OCI-LY7 (cell line): ENCODE measurements at regions not wholly inside any gene's neighbourhood (a gene's known extent, or its start where the extent isn't known, plus 50 kb on each side); places are given as distances from the start of the nearest gene placed in this dataset.

ENCODE experiments used
- BruUV-seq: library from RNA; stranded (reverse); fragments of 400-500 nt; replicated peaks from 2 replicates; lab custom pipeline; 2021; lab: Mats Ljungman, UMichigan
- CTCF ChIA-PET: fragments of 300-600 bp; sonication (Branson Sonifier 250); formaldehyde crosslinking; loops from one replicate; lab custom pipeline; 2022; ENCODE audit warnings: antibody characterized with exemption; ENCODE audit not compliant: unreplicated experiment; lab: Charles Lee
- POLR2A ChIA-PET: fragments of 300-600 bp; sonication (Branson Sonifier 250); formaldehyde crosslinking; loops from one replicate; lab custom pipeline; 2022; ENCODE audit warnings: antibody characterized with exemption; lab: Charles Lee
- DNase-seq: peaks from one replicate; pipeline ENCODE4 v3.0.0-alpha.2; 2015; ENCODE audit warnings: low spot score
- H2AFZ ChIP-seq: fragments of 200-600 bp; sonication (generic), shearing (Covaris generic); 2 replicates; pipeline ENCODE4 v1.6.1; 2014; ENCODE audit warnings: mild to moderate bottlenecking, antibody characterized with exemption, low read length, moderate library complexity
- H3K27ac ChIP-seq: fragments of 200-600 bp; sonication (generic); 2 replicates; pipeline ENCODE4 v1.5.1; 2014; ENCODE audit warnings: mixed run types, low read depth, mild to moderate bottlenecking, moderate library complexity, low read length, inconsistent platforms; ENCODE audit not compliant: poor library complexity, severe bottlenecking
- H3K36me3 ChIP-seq: fragments of 200-600 bp; sonication (generic); 2 replicates; pipeline ENCODE4 v1.6.1; 2014; ENCODE audit warnings: mild to moderate bottlenecking, antibody characterized with exemption, low read length, moderate library complexity, mixed read lengths; ENCODE audit not compliant: insufficient read depth
- H3K4me1 ChIP-seq: fragments of 200-600 bp; sonication (generic); 2 replicates; pipeline ENCODE4 v1.5.1; 2014; ENCODE audit warnings: mild to moderate bottlenecking, low read length; ENCODE audit not compliant: insufficient read depth, poor library complexity, severe bottlenecking
- H3K4me2 ChIP-seq: fragments of 200-600 bp; sonication (generic); 2 replicates; pipeline ENCODE4 v1.6.1; 2014; ENCODE audit warnings: mild to moderate bottlenecking, low read length
- H3K4me3 ChIP-seq: fragments of 200-600 bp; sonication (generic); 2 replicates; pipeline ENCODE4 v1.5.1; 2014; ENCODE audit warnings: mild to moderate bottlenecking, low read depth, low read length; ENCODE audit not compliant: poor library complexity, severe bottlenecking
- H3K79me2 ChIP-seq: fragments of 200-600 bp; sonication (generic); 2 replicates; pipeline ENCODE4 v1.6.1; 2016; ENCODE audit warnings: low read depth, mild to moderate bottlenecking, low read length, moderate library complexity, mixed read lengths; ENCODE audit not compliant: insufficient read depth
- H3K9me2 ChIP-seq: fragments of 200-600 bp; sonication (generic); 2 replicates; pipeline ENCODE4 v1.6.1; 2016; ENCODE audit warnings: mild to moderate bottlenecking, low read length, mixed read lengths; ENCODE audit not compliant: insufficient read depth
- H3K9me3 ChIP-seq: fragments of 200-600 bp; sonication (generic); 2 replicates; pipeline ENCODE4 v1.6.1; 2014; ENCODE audit warnings: mild to moderate bottlenecking, mixed run types, low read length, mixed read lengths
- H4K20me1 ChIP-seq: fragments of 200-600 bp; sonication (generic); 2 replicates; pipeline ENCODE4 v1.6.1; 2014; ENCODE audit warnings: mild to moderate bottlenecking, antibody characterized with exemption, low read length, moderate library complexity, mixed read lengths; ENCODE audit not compliant: insufficient read depth
- EZH2phosphoT487 ChIP-seq: fragments of 200-600 bp; sonication (generic); IDR thresholded peaks from 2 replicates; pipeline ENCODE4 v1.6.1; 2018; ENCODE audit warnings: low read depth, borderline replicate concordance, mild to moderate bottlenecking, mixed run types, antibody characterized with exemption, low read length, moderate library complexity, mixed read lengths
- intact Hi-C: fragments of 100-400 bp; cut with micrococcal nuclease; formaldehyde crosslinking; loops from one replicate; pipeline ENCODE4 v1.10.0; 2022; ENCODE audit not compliant: unreplicated experiment
- TF ChIP-seq, protein P1 (sequence below): fragments of 200-600 bp; sonication (generic); conservative IDR thresholded peaks from 2 replicates; pipeline ENCODE4 v1.5.1; 2014; ENCODE audit warnings: mild to moderate bottlenecking, antibody characterized with exemption, low read length, moderate library complexity, mixed read lengths

DNA sequence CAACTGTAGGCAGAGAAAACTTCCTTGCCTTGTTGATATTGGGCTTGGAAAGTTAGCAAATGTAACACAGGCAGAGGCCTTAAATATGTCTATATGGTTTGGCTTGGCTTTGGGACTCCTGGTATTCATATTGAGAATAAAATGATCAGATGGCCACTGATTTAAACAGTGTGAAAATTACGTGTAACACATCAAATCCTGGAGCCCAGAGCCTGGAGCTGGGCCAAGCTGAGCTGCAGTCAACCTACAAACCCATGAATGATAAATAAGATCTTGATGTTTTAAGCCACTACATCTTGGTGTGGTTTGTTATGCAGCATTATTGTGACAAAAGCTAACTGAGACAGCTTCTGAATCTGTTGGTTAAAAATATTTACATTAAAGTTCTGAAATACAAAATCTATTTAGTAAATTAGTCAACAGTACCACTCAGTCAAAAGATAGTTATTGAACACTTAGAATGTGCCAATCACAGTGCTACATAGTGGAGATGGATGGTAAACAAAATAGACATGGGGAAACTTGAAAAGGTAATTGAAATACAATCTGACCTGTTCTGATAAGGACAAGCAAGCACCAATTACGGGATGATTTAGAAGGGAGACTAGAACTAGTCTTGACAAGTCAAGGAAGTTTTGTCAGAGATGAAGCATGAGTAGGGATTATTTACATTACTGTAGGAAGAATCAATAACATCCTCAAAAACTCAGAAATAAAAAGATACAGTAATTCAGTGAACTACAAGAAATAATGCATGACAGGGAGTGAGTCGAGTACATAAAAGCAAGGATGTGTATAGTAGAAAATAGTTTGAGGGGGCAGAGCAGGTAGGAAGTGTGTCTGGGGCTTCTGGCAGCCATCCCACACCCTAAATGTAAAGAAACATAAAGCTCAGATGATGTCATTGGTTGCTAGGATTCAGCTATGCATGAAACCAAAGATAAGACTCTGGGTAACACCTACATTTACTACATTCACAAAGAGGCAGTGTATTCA lies 157.7 kb downstream of the HNMT start:
- ChIA-PET CTCF (no interaction called here), POLR2A (interaction anchor here (0.7 kb wide), 1 partner anchor 350 kb away, joined by 3 read pairs; no protein-coding TSS in a partner anchor)
- H3K9me2 ChIP-seq = no peaks in the 10 kb centered on the region
- no peak for TF ChIP-seq EZH2phosphoT487
- TF ChIP-seq, protein P1, sequence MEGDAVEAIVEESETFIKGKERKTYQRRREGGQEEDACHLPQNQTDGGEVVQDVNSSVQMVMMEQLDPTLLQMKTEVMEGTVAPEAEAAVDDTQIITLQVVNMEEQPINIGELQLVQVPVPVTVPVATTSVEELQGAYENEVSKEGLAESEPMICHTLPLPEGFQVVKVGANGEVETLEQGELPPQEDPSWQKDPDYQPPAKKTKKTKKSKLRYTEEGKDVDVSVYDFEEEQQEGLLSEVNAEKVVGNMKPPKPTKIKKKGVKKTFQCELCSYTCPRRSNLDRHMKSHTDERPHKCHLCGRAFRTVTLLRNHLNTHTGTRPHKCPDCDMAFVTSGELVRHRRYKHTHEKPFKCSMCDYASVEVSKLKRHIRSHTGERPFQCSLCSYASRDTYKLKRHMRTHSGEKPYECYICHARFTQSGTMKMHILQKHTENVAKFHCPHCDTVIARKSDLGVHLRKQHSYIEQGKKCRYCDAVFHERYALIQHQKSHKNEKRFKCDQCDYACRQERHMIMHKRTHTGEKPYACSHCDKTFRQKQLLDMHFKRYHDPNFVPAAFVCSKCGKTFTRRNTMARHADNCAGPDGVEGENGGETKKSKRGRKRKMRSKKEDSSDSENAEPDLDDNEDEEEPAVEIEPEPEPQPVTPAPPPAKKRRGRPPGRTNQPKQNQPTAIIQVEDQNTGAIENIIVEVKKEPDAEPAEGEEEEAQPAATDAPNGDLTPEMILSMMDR = no peak
- intact Hi-C loops = no loop called here
- H3K27ac ChIP-seq = no peak overlapping the region
- no peak for DNase-seq
- BruUV-seq = no TSS peak
- no peak overlapping the region for H2AFZ ChIP-seq
- H3K79me2 ChIP-seq = no peaks in the 10 kb centered on the region
- H3K4me3 ChIP-seq = no peak overlapping the region
- H3K9me3 ChIP-seq = no peaks in the 10 kb centered on the region
- no peaks in the 10 kb centered on the region for H3K36me3 ChIP-seq
- H3K4me1 ChIP-seq = no peaks in the 10 kb centered on the region
- no peaks in the 10 kb centered on the region for H4K20me1 ChIP-seq
- H3K4me2 ChIP-seq = no peak overlapping the region

DNA sequence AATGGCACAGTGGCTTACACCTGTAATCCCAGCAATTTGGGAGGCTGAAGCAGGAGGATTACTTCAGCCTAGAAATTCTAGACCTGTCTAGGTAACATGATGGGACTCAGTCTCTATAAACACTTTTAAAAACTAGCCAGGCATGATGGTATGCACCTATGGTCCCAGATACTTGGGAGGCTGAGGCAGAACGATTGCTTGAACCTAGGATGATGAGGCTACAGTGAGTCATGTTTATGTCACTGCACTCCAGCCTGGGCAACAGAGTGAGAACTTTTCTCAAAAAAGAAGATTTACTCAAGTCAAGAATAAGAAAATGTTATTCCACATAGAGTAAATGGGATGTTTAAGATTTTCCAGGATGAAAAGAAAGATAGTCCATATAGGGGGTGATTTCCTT lies 158.6 kb downstream of the HNMT start:
- TF ChIP-seq EZH2phosphoT487 = no peak
- TF ChIP-seq, protein P1 = no peak
- no peak for DNase-seq
- POLR2A ChIA-PET = no interaction called here
- Histone ChIP-seq H3K27ac (no peak overlapping the region), H3K9me3 (no peaks in the 10 kb centered on the region), H3K79me2 (no peaks in the 10 kb centered on the region), H3K36me3 (no peaks in the 10 kb centered on the region), H3K4me2 (no peak overlapping the region), H3K4me1 (no peaks in the 10 kb centered on the region), H3K4me3 (no peak overlapping the region), H4K20me1 (no peaks in the 10 kb centered on the region), H2AFZ (no peak overlapping the region), H3K9me2 (no peaks in the 10 kb centered on the region)
- CTCF ChIA-PET = no interaction called here
- no TSS peak for BruUV-seq
- intact Hi-C loops = no loop called here

DNA sequence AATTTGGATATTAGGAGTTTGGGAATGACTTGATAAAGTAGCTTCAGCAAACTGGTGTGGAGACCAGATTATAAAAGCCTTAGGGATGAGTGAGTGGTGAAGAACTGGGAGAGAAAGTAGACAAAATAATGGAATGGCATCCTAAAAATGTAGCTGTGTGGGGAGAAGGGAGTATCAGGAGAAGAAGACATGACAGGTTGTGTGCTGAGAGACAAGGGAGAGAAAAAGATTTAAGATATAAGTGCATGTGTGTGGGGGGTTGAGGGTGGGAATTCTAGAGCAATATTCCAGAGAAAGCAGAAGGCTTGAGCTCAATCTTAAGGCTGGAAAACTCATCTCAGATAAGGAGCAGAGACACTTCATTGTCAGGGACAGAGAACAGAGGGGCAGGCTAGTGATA lies 159.5 kb downstream of the HNMT start:
- POLR2A ChIA-PET = no interaction called here
- no peak overlapping the region for H3K4me3 ChIP-seq
- H3K9me3 ChIP-seq = no peaks in the 10 kb centered on the region
- H3K4me1 ChIP-seq = no peaks in the 10 kb centered on the region
- no peaks in the 10 kb centered on the region for H3K79me2 ChIP-seq
- TF ChIP-seq, protein P1 = no peak
- TF ChIP-seq EZH2phosphoT487 = no peak
- CTCF ChIA-PET = no interaction called here
- H3K9me2 ChIP-seq = no peaks in the 10 kb centered on the region
- no peak for DNase-seq
- intact Hi-C loops = no loop called here
- H3K36me3 ChIP-seq = no peaks in the 10 kb centered on the region
- no peak overlapping the region for H2AFZ ChIP-seq
- H4K20me1 ChIP-seq = no peaks in the 10 kb centered on the region
- no TSS peak for BruUV-seq
- no peak overlapping the region for H3K4me2 ChIP-seq
- H3K27ac ChIP-seq = no peak overlapping the region
